DMS153 (cell line): ENCODE measurements at regions not wholly inside any gene's neighbourhood (a gene's known extent, or its start where the extent isn't known, plus 50 kb on each side); places are given as distances from the start of the nearest gene placed in this dataset.
A peak's percentile ranks its signal among the peaks of the same experiment; 100 is the strongest.
"Not testable (repeated sequence)": the region's sequence is repeated elsewhere in the genome, so short reads cannot be mapped to it uniquely, and the experiment has no call there.

Source experiments
- DNase-seq: peaks from one replicate; lab custom pipeline; 2025; lab: John Stamatoyannopoulos, UW

DNA sequence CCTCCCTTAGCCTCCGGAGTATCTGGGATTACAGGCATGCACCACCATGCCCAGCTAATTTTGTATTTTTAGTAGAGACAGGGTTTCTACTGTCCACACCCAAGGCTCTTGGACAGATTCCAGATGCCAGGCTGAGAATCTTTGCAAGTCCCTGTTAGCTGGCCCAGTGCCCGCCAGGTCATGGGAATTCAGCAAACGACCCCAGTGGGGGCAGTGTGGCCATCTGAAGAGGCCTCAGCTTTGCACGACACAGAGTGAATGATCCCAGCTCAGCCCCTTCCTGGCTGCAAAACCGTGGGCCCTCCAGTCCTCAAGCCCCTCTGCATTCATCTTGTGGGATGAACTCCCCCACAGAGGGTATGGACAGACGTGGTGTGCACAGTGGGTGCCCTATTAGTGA lies 179.5 kb upstream of the ID2 start:
- no peak for DNase-seq

DNA sequence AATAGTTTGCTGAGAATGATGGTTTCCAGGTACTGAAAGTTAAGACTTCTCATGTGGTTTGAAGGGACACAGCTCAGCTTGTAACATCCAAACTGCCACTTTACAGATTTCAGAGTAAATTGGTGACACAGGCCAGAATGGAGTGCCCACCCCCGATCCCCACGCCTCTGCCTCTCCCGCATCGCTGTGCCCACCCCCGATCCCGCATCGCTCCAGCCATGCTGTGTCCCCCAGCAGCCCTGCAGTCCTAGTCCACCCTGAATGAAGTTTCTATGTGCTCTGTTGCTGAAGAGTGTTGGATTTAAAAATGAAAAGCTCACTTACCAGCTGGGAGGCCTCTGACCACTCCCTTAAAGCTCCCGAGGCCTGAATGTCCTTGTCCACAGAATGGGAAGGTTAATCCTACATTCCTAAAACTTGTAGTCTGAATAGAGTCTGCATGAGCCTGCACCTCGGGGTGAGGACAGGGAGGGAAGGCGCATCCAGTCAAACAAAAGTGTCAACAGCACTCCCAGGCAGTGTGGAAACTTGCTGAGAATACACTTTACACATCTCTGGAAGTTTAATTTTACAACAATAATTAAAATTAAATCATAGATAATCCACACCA lies 176.4 kb upstream of the ID2 start:
- DNase-seq = no peak

DNA sequence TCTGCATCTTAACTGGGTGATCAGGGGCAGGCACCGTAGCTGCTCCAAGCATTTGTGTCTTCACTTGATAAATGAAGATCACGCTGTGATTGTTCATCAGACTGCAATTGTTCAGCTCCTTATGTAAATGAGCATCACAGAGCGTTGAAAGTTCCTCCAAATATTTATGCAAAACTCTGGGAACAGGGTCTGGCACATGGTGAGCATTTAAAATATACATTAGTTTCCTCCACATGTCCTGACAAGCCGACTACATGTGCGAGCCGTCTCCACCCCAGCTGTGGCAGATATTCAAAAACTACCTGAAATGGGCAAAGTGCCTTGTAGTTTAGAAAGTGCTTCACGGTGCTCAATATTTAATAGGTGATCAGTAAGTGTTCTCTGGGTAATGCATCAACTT lies 175.1 kb upstream of the ID2 start:
- DNase-seq = no peak

DNA sequence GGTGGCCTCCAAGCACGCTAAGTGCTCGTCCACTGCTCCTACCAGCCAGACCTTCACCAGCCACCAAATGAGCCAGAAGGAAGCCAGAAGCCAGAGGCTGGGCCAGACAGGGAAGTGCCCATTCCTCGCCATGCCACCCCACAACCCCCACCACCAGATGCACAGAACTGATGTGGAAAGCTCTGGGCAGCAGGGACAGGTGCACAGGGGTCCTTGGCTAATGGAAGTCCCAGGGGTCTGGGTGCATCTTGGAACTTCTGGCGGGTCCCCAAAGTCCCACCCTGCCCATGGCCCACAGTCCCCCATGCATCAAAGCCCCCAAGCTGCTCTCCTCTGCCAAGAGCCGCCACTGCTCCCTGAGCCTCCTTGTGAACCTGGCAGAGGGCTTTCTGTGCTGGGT lies 173.1 kb upstream of the ID2 start:
- DNase-seq = no peak

DNA sequence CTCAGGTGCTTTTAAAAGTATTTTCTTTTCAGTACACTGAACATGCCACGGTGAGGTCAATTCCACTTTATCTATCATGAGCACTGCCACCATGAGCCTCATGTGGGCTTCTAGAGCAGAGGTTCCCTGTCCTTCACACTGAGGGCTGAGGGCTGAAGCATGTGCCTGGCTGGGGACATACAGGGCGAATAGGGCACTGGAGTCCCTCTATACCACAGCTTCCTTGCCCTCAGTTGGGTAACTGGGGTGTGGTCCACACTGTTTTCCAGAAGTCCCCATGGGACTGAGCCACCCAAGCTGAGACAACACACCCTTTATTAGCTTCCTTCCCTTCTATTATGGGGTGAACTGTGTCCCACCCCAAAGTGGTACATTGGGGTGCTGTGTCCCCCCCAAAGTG lies 172.2 kb upstream of the ID2 start:
- no peak for DNase-seq

DNA sequence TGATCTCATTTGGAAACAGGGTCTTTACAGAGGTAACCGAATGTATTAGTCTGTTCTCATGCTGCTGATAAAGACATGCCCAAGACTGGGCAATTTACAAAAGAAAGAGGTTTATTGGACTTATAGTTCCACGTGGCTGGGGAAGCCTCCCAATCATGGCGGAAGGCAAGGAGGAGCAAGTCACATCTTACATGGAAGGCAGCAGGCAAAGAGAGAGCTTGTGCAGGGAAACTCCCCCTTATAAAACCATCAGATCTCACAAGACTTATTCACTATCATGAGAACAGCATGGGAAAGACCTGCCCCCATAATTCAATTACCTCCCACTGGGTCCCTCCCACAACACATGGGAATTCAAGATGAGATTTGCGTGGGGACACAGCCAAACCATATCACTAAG lies 171.8 kb upstream of the ID2 start:
- not testable (repeated sequence) for DNase-seq

DNA sequence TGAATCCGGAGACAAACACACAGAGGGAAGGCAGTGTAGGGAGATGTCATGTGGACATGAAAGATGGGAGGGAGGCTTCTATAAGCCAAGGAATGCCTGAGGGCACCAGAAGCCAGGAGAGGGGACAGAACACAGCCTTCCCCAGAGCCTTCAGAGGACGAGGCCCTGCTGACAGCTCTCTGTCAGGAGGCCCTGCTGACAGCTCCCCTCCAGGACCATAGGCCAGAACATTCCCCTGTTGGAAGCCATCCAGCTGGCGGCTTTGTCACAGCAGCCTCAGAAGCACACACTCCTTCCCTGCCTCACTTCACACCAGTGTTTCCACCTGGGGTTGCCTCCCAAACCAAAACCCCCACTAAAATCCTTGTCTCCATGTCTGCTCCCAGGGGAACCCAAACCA lies 171.3 kb upstream of the ID2 start:
- DNase-seq = no peak

DNA sequence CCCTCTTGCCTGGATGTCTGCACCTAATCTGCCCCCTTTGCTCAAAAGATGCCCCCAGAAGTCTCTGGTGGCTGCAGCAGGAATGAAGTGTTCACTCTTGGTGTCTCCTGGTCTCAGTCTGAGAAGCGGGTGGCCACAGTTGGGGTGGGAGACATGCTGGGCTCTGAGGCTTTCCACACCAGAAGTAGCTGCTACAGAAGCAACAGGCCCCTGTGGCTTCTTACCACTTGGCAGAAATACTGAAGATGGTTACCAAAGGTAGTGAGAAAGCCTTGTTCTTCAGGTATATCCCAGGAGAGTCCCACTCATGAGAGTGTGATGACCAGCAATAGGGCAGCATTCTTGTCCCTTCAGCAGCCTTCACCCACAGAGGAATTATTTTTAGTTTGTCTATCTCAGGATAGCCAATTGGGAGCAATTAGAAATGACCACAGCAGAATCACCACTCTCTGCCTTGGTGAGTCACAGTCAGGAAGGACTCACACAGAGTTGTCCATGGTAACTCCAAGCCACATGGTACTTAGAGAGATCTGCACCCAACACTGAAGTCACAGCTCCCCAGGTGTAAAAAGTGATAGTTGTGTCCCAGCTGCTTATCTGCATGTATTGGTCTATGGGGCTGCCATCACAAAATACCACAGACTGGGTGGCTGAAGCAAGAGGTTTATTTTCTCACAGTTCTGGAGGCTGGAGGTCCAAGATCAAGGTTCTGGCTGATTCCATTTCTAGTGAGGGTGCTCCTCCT lies 169.8 kb upstream of the ID2 start:
- no peak for DNase-seq

DNA sequence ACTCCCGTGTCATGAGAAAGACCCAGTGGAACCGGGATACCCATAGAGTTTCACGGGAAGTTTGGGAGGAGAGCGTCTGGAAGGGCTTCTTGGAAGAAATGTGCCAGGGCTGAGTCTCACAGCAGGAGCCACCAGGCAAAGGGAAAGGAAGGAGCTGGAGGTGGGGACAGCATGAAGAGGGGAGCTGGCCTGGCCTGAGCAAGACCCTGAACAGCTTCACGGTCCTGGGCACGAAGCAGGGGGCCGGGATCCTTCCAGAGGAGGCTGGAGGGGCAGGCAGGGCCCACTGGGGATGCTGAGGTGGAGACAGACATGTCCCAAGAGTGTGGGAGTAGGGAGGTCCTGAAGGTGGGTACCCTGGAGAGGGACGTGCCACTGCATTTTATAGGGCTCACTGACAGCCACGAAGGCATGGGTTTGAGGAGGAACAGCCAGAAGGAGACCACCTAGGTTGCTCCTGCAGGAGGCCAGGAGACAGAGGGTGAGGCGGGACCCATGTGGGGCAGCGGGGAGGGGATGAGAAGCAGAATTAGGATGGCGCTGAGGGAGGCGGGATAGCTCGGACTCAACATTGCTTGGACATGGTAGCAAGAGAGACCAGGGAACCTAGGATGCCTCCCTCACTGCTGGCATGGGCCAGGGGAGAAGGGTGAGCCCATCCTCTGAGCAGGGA lies 168.1 kb upstream of the ID2 start:
- DNase-seq = no peak

DNA sequence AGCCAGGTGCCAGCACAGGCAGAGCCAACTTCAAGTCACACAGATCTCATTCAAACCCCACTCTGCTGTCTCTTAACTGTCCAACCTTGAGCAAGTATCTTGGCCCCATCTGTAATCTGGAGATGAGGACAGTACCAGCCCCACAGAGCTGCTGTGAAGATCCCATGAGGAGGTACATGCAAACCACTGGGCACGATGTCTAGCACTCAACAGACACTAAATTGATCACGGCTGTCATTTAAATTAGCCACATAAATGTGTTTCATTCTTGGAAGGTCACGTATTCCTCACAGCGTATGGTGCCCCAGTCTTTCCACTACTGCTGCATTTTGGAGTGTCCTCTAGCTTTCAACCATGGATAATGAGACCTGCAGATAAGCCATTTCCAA lies 167.6 kb upstream of the ID2 start:
- no peak for DNase-seq

DNA sequence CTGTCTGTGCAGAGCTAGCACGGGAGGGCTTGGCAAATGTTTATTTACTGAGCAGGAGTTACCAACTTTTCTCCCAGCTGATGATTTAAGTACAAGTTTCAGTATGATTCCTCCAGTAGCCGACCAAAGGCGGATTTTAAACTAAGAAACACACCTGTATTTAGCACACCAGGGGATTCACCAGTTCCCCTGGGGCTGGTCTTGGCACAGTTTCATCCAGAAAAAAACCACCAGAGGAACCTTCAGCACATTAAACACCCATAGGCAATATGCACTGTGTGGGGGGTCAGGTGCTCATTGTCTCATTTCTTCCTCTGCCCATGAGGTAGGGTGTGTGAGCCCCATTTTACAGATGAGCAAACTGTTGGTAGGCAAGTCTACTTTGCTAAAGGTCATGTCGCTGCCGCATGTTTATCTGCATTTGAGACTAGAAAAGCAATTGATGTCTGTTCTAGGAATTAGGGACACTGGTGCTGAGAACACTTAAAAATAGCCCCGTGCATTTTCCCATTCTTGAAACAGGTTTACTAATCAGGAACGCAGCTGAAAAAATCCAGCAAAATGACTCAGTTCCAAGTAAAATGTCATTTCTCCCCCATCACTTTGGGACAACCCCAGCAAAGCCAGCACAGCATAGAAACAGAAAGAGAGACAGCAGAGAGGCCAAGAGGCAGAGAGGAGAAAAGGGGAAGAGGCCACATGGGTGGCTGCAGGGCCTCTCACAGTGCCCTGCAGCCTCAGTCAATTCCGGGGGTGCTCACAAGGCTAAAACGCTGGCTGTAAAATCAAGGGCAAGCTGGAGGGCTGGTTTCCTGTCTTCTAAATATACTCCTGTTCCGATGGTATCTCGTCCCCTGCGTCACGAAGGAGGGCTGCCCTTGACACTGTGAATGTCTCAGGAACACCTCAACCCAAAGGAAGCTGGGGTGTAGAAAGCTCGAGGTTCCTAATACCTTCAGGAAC lies 166.8 kb upstream of the ID2 start:
- DNase-seq = no peak

DNA sequence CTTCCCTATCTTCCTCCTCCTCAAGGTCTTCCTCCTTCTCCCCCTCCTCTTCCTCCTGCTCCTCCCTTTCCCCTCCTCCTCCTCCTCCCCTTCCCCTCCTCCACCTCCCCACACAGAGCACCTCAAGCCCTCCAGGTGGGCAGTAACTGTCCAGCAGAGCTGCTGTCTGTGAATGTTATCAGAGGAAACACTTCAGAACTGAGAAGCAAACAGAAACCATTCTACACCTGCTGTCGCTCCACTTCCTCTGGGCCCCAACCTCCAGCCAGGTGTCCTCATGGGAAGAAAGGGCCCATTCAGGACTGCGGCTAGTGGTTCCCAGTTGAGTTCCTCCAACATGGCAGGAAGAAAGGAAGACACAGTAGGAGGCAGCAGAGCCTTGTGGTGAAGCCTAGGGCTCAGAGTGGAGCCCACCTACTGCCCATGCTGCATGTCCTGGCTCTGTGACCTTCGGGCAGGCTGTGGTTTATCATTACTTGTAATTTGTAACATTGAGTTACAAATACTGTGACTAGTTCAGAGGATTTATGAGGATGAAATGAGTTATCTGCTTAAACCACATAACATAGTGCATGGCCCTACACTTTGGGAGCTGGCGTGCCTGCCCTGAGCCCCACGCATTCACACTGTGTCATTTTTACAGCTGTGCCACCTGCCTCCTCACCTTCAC lies 165.9 kb upstream of the ID2 start:
- DNase-seq = peak; percentile 97

DNA sequence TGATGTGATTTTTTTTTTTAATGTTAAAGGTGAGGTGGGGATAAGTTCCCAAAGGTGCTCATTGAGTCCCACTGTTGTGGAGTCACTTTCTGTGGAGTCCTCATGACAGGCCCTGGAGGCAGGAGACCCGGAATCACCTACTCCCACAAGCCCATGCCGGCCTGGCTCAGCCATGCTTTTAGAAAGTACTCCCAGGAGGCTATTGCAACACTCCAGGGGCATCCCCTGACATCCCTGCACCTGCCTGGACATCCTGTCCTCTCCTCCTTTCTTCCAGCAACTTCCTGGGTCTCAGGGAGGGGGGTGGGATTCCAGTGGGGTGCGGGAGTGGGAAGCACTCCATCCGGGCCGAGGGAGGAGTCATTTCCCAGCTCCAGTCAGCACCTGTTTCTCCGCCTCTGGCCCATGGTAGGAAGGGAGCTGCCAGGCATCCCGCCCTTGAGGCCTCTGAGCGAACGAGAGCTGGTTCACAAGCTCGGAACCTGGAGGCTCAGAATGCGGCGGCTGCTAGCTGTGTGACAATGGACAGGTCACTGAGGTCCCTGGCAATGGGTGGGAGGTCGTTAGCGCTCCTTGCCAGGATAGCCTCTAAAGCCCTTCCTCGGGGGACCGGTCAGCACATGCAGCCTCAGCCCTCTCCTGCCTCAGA lies 163.9 kb upstream of the ID2 start:
- DNase-seq = peak; percentile 83

DNA sequence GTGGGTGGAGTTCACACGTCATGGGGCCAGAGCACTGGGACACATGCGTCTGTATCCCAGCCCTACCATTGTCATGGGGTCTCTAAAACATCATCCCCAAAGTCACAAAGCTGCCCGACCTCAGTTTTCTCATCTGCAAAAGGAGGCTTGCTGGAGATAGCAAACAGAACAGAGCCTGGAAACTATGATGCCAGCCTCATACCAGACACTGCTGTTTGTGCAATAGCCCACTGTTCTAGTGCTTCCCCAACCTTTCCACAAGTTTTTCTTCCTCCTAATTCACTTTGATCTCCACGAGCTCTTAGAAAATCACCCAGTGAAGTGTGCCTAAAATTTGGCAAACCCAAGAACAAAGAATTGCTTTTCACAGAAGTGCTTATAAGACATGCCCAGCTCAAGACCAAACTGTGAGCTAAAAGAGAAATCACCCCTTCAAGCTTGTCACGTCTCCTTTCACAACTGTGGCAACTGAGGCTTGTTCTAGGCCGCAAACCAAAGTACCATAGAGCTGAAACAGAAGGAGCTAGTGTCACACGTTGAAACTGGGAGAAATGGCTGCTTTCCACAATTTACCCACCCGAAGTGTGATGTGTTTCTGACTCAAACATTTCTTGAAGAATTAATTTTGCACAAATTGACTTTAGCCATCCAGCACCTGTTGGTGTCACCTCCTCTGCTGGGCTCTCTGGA lies 162.7 kb upstream of the ID2 start:
- DNase-seq = no peak

DNA sequence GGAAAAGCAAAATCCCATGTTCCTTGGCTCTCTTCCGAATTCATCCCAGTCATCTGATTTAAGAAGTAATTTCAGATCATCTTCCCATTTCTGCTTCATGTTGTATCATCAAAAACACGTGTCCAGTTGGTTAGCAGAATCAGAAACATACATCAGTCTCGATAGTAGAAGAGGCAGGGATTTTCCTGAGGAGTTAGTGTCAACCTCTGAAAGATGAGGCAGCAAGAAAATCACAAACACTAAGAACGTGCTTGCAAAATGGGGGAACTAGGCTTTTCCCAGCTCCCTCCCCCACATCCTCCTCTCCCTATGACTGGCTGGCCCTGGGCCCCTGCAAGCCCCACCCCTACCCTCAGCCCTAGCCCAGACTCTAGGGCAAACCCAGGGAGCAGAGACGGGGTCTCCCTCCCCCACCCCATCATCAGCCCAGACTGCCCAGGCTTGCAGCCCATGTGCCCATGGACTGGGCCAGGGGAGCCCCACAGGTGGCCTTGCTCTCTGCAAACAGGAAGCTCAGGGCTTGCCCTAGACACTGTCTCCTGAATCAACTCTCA lies 161.0 kb upstream of the ID2 start:
- no peak for DNase-seq

DNA sequence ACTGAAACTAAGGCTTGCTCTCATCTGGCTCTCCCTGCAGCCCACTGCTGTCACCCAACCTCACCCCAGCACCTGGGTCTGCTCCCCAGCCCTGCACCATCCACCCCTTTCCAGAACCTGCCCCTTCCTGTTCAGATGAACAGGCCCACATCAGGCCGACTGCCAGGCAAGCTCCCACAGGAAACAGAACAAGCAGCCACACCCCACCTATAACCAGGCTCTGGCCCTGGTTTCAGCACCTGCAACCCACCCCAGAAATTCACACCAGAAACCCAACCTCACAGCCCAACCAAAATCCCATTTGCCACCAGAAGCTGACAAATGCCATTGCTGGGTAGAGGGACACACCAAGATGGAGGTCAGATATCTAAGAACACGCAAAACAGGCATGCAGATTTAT lies 159.2 kb upstream of the ID2 start:
- DNase-seq = no peak

DNA sequence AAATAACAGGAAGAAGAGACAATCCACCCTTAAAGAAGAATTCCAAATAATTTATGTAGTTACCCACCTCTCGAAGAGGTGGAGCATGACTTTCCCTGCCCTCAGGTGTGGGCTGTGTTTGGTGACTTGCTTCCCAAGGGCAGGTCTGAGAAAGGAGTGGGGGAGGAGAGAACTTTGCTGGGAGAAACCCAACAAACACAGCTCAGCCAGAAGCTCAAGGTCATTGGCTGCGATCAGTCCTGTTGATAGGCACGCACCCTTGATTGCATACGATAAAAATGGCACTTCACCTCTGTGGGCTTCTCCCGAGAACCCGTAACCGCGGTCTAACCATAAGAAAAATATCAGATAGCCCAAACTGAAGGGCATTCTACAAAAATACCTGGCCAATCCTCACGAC lies 157.5 kb upstream of the ID2 start:
- no peak for DNase-seq

DNA sequence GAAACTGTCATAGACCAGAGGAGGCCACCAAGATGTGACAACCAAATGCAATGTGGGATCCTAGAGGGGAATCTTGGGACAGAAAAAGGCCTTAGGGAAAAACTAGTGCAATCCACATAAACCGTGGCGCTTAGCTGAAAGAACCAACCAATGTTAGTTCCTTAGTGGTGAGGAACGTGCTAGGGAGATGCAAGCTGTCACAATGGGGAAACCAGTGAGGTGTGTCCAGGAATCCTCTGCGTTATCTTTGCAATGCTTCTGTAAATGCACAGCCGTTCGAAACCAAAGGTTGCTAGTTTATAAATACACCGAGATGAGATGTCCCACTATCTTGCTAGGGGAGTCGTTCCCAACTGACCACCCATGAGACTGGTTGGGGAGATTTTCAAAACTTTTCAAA lies 157.0 kb upstream of the ID2 start:
- no peak for DNase-seq

DNA sequence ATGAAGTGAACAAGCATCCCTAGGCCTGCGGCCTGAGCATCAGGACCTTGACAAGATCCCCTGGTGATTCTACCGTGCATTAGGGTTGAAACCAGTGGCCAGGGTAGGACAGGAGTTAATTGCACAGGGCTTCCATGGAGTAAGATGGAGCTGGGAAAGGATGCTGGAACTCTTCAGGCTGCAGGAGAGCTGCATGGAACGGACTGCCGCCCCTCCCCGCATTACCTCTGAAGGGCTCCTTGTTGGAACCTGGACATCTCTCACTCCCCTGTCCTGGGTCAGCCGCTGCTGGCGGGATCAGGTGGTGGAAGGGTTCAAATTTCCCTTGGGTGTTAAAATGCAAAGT lies 156.6 kb upstream of the ID2 start:
- no peak for DNase-seq

DNA sequence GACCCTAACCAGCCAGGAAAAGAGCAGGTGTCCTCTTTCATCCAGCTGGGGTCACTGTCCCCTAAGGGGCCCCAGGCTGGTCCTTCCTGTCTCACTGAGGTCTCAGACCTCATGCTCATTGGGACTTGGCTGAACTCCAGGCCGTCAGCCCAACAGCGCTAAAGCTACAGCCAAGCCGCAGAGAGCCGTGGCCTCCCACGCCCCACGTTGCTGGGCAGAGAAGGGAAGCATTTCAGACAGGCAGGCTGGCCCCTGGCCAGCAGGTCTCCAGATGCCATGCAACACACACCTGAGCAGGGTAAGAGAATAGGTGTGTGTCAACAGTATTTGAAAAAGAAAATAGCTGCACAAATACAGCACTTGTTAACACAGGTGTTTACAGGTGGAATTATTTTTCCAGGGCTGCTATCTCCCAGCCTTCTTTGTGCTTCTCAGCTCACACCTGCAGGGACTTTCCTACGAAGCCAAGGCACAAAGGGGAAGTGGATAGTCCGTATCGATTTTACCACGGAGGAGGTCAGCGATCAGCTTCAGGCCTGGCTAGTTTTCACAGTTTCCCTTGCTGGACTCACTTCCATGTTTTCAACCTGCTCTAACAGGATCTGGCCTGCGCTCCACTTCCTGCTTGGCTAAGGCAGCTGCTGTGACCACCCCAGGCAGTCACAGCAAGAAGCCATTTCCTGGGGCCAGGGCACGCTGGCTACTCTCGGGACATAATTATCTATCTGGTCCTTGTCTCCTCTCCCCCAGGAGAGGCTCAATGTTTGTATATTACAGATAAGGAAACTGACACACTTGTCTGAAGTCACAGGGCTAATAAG lies 156.1 kb upstream of the ID2 start:
- DNase-seq = peak; percentile 99
